SK-N-MC (cell line): ENCODE measurements at regions not wholly inside any gene's neighbourhood (a gene's known extent, or its start where the extent isn't known, plus 50 kb on each side); places are given as distances from the start of the nearest gene placed in this dataset.
"Not testable (repeated sequence)": the region's sequence is repeated elsewhere in the genome, so short reads cannot be mapped to it uniquely, and the experiment has no call there.

Experiments
- DNase-seq: peaks from one replicate; pipeline ENCODE4 v3.0.0-alpha.2; 2011; ENCODE audit warnings: low read depth, low spot score
- H3K27ac ChIP-seq: fragments of 200-600 bp; sonication (generic); 2 replicates; pipeline ENCODE4 v1.5.1; 2016; ENCODE audit warnings: mixed run types
- H3K36me3 ChIP-seq: fragments of 200-600 bp; sonication (generic); 2 replicates; pipeline ENCODE4 v1.6.1; 2017; ENCODE audit warnings: antibody characterized with exemption, low read length, mixed read lengths; ENCODE audit not compliant: insufficient read depth
- H3K4me3 ChIP-seq: fragments of 200-600 bp; sonication (generic); 2 replicates; pipeline ENCODE4 v1.5.1; 2016
- H3K9ac ChIP-seq: fragments of 200-600 bp; sonication (generic); 2 replicates; pipeline ENCODE4 v1.8.0; 2017; ENCODE audit warnings: mixed run types, mixed read lengths; ENCODE audit not compliant: insufficient read length
- H3K9me3 ChIP-seq: fragments of 200-600 bp; sonication (generic); 2 replicates; pipeline ENCODE4 v1.6.1; 2017; ENCODE audit warnings: low read depth, mild to moderate bottlenecking, antibody characterized with exemption, low read length, moderate library complexity, mixed read lengths
- EZH2 ChIP-seq: fragments of 200-600 bp; sonication (generic); IDR thresholded peaks from one replicate; pipeline ENCODE4 v1.6.1; 2017; ENCODE audit warnings: antibody characterized with exemption
- FOXP2 ChIP-seq: optimal IDR thresholded peaks from 2 replicates; pipeline ENCODE3; 2011; ENCODE audit warnings: mild to moderate bottlenecking, moderate library complexity; ENCODE audit not compliant: insufficient read depth; ENCODE audit errors: extremely low read length, control extremely low read depth
- POLR2AphosphoS5 ChIP-seq: IDR thresholded peaks from 2 replicates; pipeline ENCODE4 v1.6.1; 2012; ENCODE audit warnings: mild to moderate bottlenecking, low read depth, low read length, borderline replicate concordance

DNA sequence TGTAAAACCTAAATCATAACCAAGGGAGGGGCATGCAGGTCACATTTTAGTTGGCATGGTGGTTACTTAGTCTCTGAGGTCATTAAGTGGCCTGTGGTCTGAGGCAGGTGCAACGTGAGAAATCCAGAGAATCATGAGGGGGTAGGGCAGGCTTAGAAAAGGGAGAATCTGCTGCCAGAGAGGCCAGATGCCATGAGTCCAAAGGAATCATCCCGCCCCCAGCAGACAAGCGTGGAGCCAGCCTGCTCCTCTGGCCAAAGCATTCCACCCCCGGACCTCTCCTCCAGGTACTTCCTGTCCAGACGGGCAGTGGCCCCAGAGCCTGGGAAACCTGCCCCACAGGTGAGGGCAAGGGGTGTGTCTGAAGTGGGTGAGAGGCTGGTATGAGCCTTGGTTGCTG is 196.4 kb upstream of the ZNF32 start:
- Histone ChIP-seq H3K9me3 (no peaks in the 10 kb centered on the region), H3K4me3 (no peak overlapping the region), H3K9ac (no peak overlapping the region), H3K36me3 (no peaks in the 10 kb centered on the region), H3K27ac (no peak overlapping the region)
- TF ChIP-seq POLR2AphosphoS5 (no peak), EZH2 (no peak)
- DNase-seq: no peak

DNA sequence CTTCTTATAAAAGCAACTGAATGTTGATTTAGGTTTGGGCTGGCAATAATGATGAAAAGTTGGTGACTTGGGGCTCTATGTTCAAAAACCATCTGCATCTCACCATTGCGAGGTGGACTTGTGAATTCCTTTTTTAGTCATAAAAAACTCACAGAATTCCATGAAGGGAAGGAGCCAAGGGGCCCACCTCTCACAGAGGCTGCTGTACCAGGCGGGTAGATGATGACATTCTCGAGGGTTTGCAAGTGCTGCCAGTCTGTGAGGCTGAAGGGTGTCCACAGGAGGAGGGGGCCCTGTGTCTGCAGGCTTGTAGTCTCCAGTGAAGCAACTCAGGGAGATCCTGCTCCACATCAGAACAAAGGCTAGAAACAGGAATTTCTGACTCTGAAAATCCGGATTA is 195.5 kb upstream of the ZNF32 start:
- no peak for TF ChIP-seq FOXP2
- TF ChIP-seq POLR2AphosphoS5: no peak
- TF ChIP-seq EZH2: no peak
- Histone ChIP-seq H3K27ac (no peak overlapping the region), H3K36me3 (no peaks in the 10 kb centered on the region), H3K4me3 (no peak overlapping the region), H3K9me3 (no peaks in the 10 kb centered on the region), H3K9ac (no peak overlapping the region)
- DNase-seq: no peak

DNA sequence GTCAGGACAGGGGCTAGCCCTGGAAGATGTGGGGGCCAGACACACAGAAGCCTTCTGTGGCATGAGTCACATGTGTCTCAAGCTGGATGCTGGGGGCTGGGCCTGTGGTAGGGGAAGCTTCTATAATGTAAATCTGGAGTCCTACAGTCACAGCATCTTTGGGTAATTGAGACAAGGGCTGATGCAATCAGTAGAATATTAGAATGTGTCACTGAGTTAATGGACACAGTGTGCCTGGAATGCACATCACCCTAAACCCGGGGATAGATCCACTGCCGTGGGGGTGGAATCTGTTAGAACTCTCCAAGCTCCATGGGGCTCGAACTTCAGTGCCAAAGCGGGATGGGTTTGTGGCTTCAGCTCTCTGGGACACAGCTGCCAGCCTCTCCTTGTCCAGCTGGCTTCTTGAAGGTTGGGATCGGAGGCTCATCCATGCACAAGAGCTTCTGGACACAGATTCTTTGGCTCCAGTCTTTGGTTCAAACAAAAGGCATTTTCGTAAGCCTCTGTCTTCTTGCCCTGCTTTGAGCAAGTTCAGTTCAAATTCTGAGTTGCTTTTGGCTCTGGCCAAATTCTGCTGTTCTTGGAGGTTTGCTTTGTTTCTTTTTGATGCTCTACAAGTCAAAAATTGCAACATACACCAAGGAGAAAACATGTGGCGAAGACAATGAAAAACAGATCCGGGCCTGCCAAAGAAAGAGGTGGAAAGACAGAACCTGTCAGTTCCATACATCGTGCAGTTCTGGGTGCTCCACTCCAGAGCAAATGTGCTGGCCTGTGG is 194.8 kb upstream of the ZNF32 start:
- Histone ChIP-seq H3K36me3 (no peaks in the 10 kb centered on the region), H3K9ac (no peak overlapping the region), H3K4me3 (no peak overlapping the region), H3K9me3 (no peaks in the 10 kb centered on the region), H3K27ac (no peak overlapping the region)
- TF ChIP-seq EZH2: no peak
- no peak for TF ChIP-seq FOXP2
- no peak for TF ChIP-seq POLR2AphosphoS5
- no peak for DNase-seq

DNA sequence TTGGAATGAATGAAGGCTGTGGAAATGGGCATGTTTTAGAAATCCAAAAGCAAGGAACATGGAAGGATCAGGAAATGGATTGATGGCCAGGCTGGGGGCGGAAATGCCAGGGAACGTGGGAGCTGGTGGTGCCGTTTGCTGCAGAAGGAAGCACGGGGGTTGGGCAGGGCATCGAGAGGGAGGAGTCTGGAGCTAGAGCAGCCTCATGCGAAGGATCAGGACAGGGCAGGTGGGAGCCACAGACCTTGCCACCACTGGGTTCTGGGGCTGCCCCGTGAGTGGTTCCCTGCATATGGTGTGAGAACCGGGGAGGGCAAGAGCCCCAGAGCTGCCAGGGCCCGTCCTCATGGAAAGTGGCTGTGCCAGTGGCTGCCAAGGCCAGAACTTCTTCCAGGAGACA is 193.8 kb upstream of the ZNF32 start:
- TF ChIP-seq FOXP2 (no peak), POLR2AphosphoS5 (no peak), EZH2 (no peak)
- Histone ChIP-seq H3K36me3 (no peaks in the 10 kb centered on the region), H3K9me3 (no peaks in the 10 kb centered on the region), H3K9ac (no peak overlapping the region), H3K27ac (no peak overlapping the region), H3K4me3 (no peak overlapping the region)
- no peak for DNase-seq

DNA sequence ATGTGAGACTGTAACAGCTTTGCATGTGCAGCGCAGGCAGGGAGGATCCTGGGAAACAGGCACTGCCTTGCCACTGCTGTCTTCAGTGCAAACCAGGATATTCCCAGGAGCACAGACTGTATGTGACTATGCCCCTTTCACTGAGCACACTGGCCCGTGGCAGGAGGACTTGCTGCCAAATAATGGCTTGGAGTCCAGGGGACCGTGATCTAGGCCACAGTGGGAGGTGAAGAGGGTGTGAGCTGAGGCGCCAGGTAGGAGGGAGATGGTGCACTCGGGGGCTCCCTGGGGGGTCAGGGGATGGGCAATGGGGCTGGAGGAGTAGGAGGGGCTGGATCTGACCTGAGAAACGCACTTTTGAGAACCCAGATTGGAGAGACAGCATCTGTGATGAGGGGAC is 193.4 kb upstream of the ZNF32 start:
- H3K9me3 ChIP-seq: no peaks in the 10 kb centered on the region
- H3K27ac ChIP-seq: no peak overlapping the region
- no peak for TF ChIP-seq POLR2AphosphoS5
- H3K9ac ChIP-seq: no peak overlapping the region
- DNase-seq: no peak
- H3K4me3 ChIP-seq: no peak overlapping the region
- H3K36me3 ChIP-seq: no peaks in the 10 kb centered on the region

DNA sequence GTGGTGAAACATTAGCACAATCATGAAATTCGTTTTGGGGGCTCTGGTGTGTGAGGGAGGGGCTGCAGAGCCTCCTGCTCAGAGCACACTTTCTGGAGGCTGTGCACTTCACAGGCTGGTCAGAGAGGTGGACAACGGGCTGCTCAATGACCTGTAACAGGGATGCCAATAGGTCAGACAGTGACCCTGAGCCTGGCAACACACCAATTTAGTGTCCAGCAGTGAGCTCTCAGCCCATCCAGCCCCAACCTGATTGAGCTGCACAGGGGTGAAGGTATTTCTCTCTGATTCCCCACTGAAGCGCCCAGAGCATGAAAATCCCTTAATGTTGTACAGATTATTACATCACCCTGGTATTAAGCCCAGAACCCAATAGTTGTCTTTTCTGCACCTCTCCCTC is 191.3 kb upstream of the ZNF32 start:
- H3K36me3 ChIP-seq: no peaks in the 10 kb centered on the region
- no peak for TF ChIP-seq FOXP2
- TF ChIP-seq POLR2AphosphoS5: no peak
- no peak for TF ChIP-seq EZH2

DNA sequence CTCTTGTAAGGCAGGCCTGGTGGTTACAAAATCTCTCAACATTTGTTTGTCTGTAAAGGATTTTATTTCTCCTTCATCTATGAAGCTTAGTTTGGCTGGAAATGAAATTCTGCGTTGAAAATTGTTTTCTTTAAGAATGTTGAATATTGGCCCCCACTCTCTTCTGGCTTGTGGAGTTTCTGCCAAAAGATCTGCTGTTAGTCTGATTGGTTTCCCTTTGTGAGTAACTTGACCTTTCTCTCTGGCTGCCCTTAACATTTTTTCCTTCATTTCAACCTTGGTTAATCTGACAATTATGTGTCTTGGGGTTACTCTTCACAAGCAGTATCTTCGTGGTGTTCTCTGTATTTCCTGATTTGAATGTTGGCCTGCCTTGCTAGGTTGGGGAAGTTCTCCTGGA is 186.1 kb upstream of the ZNF32 start:
- not testable (repeated sequence) for H3K27ac ChIP-seq, DNase-seq, H3K36me3 ChIP-seq, H3K9me3 ChIP-seq, H3K4me3 ChIP-seq, H3K9ac ChIP-seq

More for the DNA sequence above, 191.3 kb upstream of the ZNF32 start:
- H3K9ac ChIP-seq: no peak overlapping the region
- no peaks in the 10 kb centered on the region for H3K9me3 ChIP-seq
- DNase-seq: no peak
- no peak overlapping the region for H3K4me3 ChIP-seq
- H3K27ac ChIP-seq: no peak overlapping the region

DNA sequence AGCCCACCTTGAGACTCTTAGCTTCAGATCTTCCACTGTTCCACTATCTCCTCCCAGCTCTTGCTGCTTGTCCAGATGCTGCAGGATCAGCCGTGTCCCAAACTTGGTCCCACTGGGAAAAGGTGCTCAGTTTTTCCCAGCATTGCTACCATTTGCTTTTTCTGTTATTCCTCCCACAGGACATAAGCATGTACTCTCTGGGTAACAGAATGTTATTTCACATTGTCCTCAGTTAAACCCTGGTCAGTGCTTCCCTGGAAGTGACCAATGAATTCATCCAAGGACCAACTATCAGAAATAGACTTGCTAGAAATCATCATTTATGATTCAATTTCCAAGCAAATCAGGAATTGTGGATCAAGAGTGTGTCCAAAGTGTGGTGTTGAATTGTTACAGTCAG is 179.2 kb upstream of the ZNF32 start:
- H3K9ac ChIP-seq: no peak overlapping the region
- no peaks in the 10 kb centered on the region for H3K36me3 ChIP-seq
- no peak overlapping the region for H3K4me3 ChIP-seq

DNA sequence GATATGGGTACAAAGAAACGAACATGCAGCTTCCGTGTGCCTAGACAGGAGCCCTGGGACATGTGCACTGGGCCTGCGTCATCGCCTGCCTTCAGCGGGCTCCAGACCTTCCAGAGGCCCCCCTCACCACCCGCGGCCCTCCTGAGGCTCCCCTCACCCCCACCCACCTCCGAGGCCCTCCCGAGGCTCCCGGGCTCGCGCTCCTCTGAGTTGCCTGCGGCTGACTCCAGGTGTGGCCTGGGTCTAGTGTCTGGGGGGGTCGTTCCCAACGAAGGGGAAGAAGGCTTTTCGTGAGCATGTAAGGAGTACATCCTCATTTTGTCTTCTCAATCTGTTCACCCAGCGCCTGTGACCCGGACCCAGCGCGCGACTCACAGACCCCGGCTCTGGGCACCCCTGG is 177.3 kb upstream of the ZNF32 start:
- no peak for DNase-seq
- Histone ChIP-seq H3K9me3 (no peaks in the 10 kb centered on the region), H3K9ac (no peak overlapping the region), H3K4me3 (no peak overlapping the region), H3K36me3 (no peaks in the 10 kb centered on the region), H3K27ac (no peak overlapping the region)
- TF ChIP-seq POLR2AphosphoS5 (no peak), FOXP2 (no peak), EZH2 (no peak)

More for the DNA sequence above, 179.2 kb upstream of the ZNF32 start:
- Histone ChIP-seq H3K9me3 (no peaks in the 10 kb centered on the region), H3K27ac (no peak overlapping the region)
- DNase-seq: no peak
- TF ChIP-seq EZH2 (no peak), POLR2AphosphoS5 (no peak), FOXP2 (no peak)
